Prostate gland (tissue), 2 donors: ENCODE measurements at regions not wholly inside any gene's neighbourhood (a gene's known extent, or its start where the extent isn't known, plus 50 kb on each side); places are given as distances from the start of the nearest gene placed in this dataset.

ENCODE experiments used
- POLR2A ChIP-seq: fragments of 450-650 bp; IDR thresholded peaks from one replicate; pipeline ENCODE4 v1.6.1; 2016; ENCODE audit warnings: antibody characterized with exemption, mild to moderate bottlenecking
- POLR2AphosphoS5 ChIP-seq: sonication (generic); formaldehyde crosslinking; IDR thresholded peaks from one replicate; pipeline ENCODE4 v1.6.1; 2017; ENCODE audit warnings: antibody characterized with exemption
- TF ChIP-seq, protein P1 (sequence below), 4 experiments: fragments of 200-600 bp in 2 of 4; fragments of 450-650 bp in 2 of 4; sonication (generic) in 2 of 4; IDR thresholded peaks; 1 replicate in 3 of 4; 2 replicates in 1 of 4; pipeline ENCODE4 v1.5.1; 2016 to 2019; ENCODE audit warnings: antibody characterized with exemption in 4 of 4, mild to moderate bottlenecking in 2 of 4, moderate library complexity in 2 of 4

DNA sequence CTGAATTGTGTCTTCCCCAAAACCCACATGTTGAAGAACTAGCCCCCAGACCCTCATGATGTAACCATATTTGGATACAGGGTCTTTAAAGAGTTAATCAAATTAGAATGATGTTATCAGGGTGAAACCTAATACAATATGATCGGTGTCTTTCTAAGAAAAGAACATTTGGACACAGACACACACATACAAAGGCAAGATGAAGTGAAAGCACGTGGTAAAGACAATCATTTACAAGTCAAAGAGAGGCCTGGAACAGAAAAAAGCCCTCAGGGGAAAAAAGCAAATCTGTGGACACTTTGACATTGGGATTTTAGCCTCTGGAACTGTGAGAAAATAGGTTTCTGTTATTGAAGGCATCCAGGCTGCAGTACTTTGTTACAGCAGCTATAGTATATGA, 733.4 kb downstream of the JRKL start:
- TF ChIP-seq POLR2AphosphoS5 (no peak), POLR2A (no peak)
- TF ChIP-seq, protein P1, sequence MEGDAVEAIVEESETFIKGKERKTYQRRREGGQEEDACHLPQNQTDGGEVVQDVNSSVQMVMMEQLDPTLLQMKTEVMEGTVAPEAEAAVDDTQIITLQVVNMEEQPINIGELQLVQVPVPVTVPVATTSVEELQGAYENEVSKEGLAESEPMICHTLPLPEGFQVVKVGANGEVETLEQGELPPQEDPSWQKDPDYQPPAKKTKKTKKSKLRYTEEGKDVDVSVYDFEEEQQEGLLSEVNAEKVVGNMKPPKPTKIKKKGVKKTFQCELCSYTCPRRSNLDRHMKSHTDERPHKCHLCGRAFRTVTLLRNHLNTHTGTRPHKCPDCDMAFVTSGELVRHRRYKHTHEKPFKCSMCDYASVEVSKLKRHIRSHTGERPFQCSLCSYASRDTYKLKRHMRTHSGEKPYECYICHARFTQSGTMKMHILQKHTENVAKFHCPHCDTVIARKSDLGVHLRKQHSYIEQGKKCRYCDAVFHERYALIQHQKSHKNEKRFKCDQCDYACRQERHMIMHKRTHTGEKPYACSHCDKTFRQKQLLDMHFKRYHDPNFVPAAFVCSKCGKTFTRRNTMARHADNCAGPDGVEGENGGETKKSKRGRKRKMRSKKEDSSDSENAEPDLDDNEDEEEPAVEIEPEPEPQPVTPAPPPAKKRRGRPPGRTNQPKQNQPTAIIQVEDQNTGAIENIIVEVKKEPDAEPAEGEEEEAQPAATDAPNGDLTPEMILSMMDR (IDR thresholded peaks at IDR 0.05): no peak
